ENCODE measurements at regions not wholly inside any gene's neighbourhood (a gene's known extent, or its start where the extent isn't known, plus 50 kb on each side); places are given as distances from the start of the nearest gene placed in this dataset.

- 69 to 74% (median 69%) methylated on average over 7 of the region's 7 CpGs for WGBS, 3 donors
- Histone ChIP-seq H3K27ac (ENCODE audit: low read depth in 1 of 3, low read length in 2 of 3) (no peak overlapping the region), H3K9me3 (ENCODE audit: control insufficient read depth in 2 of 2, insufficient read depth in 1 of 2, low read depth in 1 of 2, low read length in 1 of 2) (no peaks in the 10 kb centered on the region), H3K4me3 (ENCODE audit: low read depth in 1 of 3, low read length in 3 of 3) (no peak overlapping the region), H3K27me3 (ENCODE audit: control insufficient read depth in 3 of 3, insufficient read depth in 3 of 3, low read length in 3 of 3) (peaks cover 0 to 3% (median 2%) of the 10 kb centered on the region in 3 donors), H3K4me1 (ENCODE audit: control insufficient read depth in 3 of 3, insufficient read depth in 2 of 3, low read depth in 1 of 3, low read length in 2 of 3) (peaks cover 0 to 15% (median 3%) of the 10 kb centered on the region in 3 donors), H3K36me3 (ENCODE audit: control insufficient read depth in 3 of 3, insufficient read depth in 2 of 3, low read depth in 1 of 3, low read length in 3 of 3) (no peaks in the 10 kb centered on the region)
- DNase-seq (no peak), FAIRE-seq (no peak)
Measured at GRCh38 chr17:17413821-17414220, 63.0 kb upstream of the MED9 start.

GRCh38 chr17:17414341-17414805, 62.4 kb upstream of the MED9 start:
- FAIRE-seq = no peak
- H3K4me3 ChIP-seq (ENCODE audit: low read depth in 1 of 3, low read length in 3 of 3) = no peak overlapping the region
- H3K36me3 ChIP-seq (ENCODE audit: control insufficient read depth in 3 of 3, insufficient read depth in 2 of 3, low read depth in 1 of 3, low read length in 3 of 3) = no peaks in the 10 kb centered on the region
- 64 to 85% (median 76%) methylated on average over 13 of the region's 13 CpGs for WGBS, 3 donors
- peaks cover 0 to 3% (median 2%) of the 10 kb centered on the region in 3 donors for H3K27me3 ChIP-seq (ENCODE audit: control insufficient read depth in 3 of 3, insufficient read depth in 3 of 3, low read length in 3 of 3)
- DNase-seq = no peak
- H3K9me3 ChIP-seq (ENCODE audit: control insufficient read depth in 2 of 2, insufficient read depth in 1 of 2, low read depth in 1 of 2, low read length in 1 of 2) = no peaks in the 10 kb centered on the region
- peaks cover 0 to 16% (median 3%) of the 10 kb centered on the region in 3 donors for H3K4me1 ChIP-seq (ENCODE audit: control insufficient read depth in 3 of 3, insufficient read depth in 2 of 3, low read depth in 1 of 3, low read length in 2 of 3)
- no peak overlapping the region for H3K27ac ChIP-seq (ENCODE audit: low read depth in 1 of 3, low read length in 2 of 3)

- no peak for DNase-seq
- peaks cover 0 to 3% (median 2%) of the 10 kb centered on the region in 3 donors for H3K27me3 ChIP-seq (ENCODE audit: control insufficient read depth in 3 of 3, insufficient read depth in 3 of 3, low read length in 3 of 3)
- H3K9me3 ChIP-seq (ENCODE audit: control insufficient read depth in 2 of 2, insufficient read depth in 1 of 2, low read depth in 1 of 2, low read length in 1 of 2) = no peaks in the 10 kb centered on the region
- H3K36me3 ChIP-seq (ENCODE audit: control insufficient read depth in 3 of 3, insufficient read depth in 2 of 3, low read depth in 1 of 3, low read length in 3 of 3) = no peaks in the 10 kb centered on the region
- no peak for FAIRE-seq
- H3K27ac ChIP-seq (ENCODE audit: low read depth in 1 of 3, low read length in 2 of 3) = no peak overlapping the region
- 89 to 95% (median 92%) methylated on average over 3 of the region's 3 CpGs for WGBS, 3 donors
- H3K4me3 ChIP-seq (ENCODE audit: low read depth in 1 of 3, low read length in 3 of 3) = no peak overlapping the region
- peaks cover 0 to 16% (median 3%) of the 10 kb centered on the region in 3 donors for H3K4me1 ChIP-seq (ENCODE audit: control insufficient read depth in 3 of 3, insufficient read depth in 2 of 3, low read depth in 1 of 3, low read length in 2 of 3)
Measured at GRCh38 chr17:17415006-17415405, 61.8 kb upstream of the MED9 start.

GRCh38 chr17:17416007-17416399, 60.8 kb upstream of the MED9 start:
- DNase-seq (peak; percentile 31 to 62), FAIRE-seq (no peak)
- Histone ChIP-seq H3K27ac (ENCODE audit: low read depth in 1 of 3, low read length in 2 of 3) (peak overlapping the region in 1 of 3 donors; percentile 23), H3K9me3 (ENCODE audit: control insufficient read depth in 2 of 2, insufficient read depth in 1 of 2, low read depth in 1 of 2, low read length in 1 of 2) (no peaks in the 10 kb centered on the region), H3K4me3 (ENCODE audit: low read depth in 1 of 3, low read length in 3 of 3) (no peak overlapping the region), H3K36me3 (ENCODE audit: control insufficient read depth in 3 of 3, insufficient read depth in 2 of 3, low read depth in 1 of 3, low read length in 3 of 3) (no peaks in the 10 kb centered on the region), H3K4me1 (ENCODE audit: control insufficient read depth in 3 of 3, insufficient read depth in 2 of 3, low read depth in 1 of 3, low read length in 2 of 3) (peaks cover 0 to 16% (median 3%) of the 10 kb centered on the region in 3 donors), H3K27me3 (ENCODE audit: control insufficient read depth in 3 of 3, insufficient read depth in 3 of 3, low read length in 3 of 3) (peaks cover 0 to 2% (median 0%) of the 10 kb centered on the region in 3 donors)
- 90 to 93% (median 93%) methylated on average over 2 of the region's 2 CpGs for WGBS, 3 donors

- Histone ChIP-seq H3K27ac (ENCODE audit: low read depth in 1 of 3, low read length in 2 of 3) (peak overlapping the region in 2 of 3 donors; percentile 10 to 23), H3K4me1 (ENCODE audit: control insufficient read depth in 3 of 3, insufficient read depth in 2 of 3, low read depth in 1 of 3, low read length in 2 of 3) (peaks cover 0 to 16% (median 3%) of the 10 kb centered on the region in 3 donors), H3K36me3 (ENCODE audit: control insufficient read depth in 3 of 3, insufficient read depth in 2 of 3, low read depth in 1 of 3, low read length in 3 of 3) (no peaks in the 10 kb centered on the region), H3K4me3 (ENCODE audit: low read depth in 1 of 3, low read length in 3 of 3) (no peak overlapping the region), H3K9me3 (ENCODE audit: control insufficient read depth in 2 of 2, insufficient read depth in 1 of 2, low read depth in 1 of 2, low read length in 1 of 2) (no peaks in the 10 kb centered on the region), H3K27me3 (ENCODE audit: control insufficient read depth in 3 of 3, insufficient read depth in 3 of 3, low read length in 3 of 3) (peaks cover 0 to 2% (median 0%) of the 10 kb centered on the region in 3 donors)
- FAIRE-seq (no peak), DNase-seq (peak; percentile 18 to 30)
- WGBS, 3 donors = 81 to 88% (median 85%) methylated on average over 16 of the region's 16 CpGs
Measured at GRCh38 chr17:17416400-17417360, 60.1 kb upstream of the MED9 start.

GRCh38 chr17:17417718-17418181, 59.0 kb upstream of the MED9 start:
- no peak overlapping the region for H3K4me3 ChIP-seq (ENCODE audit: low read depth in 1 of 3, low read length in 3 of 3)
- peaks cover 0 to 16% (median 3%) of the 10 kb centered on the region in 3 donors for H3K4me1 ChIP-seq (ENCODE audit: control insufficient read depth in 3 of 3, insufficient read depth in 2 of 3, low read depth in 1 of 3, low read length in 2 of 3)
- H3K27ac ChIP-seq (ENCODE audit: low read depth in 1 of 3, low read length in 2 of 3) = no peak overlapping the region
- FAIRE-seq = no peak
- H3K36me3 ChIP-seq (ENCODE audit: control insufficient read depth in 3 of 3, insufficient read depth in 2 of 3, low read depth in 1 of 3, low read length in 3 of 3) = no peaks in the 10 kb centered on the region
- peak; percentile 81 to 93 for DNase-seq
- no peaks in the 10 kb centered on the region for H3K9me3 ChIP-seq (ENCODE audit: control insufficient read depth in 2 of 2, insufficient read depth in 1 of 2, low read depth in 1 of 2, low read length in 1 of 2)
- WGBS, 3 donors = 23 to 69% (median 51%) methylated on average over 5 of the region's 5 CpGs
- peaks cover 0 to 2% (median 0%) of the 10 kb centered on the region in 3 donors for H3K27me3 ChIP-seq (ENCODE audit: control insufficient read depth in 3 of 3, insufficient read depth in 3 of 3, low read length in 3 of 3)

GRCh38 chr17:17419166-17419565, 57.6 kb upstream of the MED9 start:
- DNase-seq (no peak), FAIRE-seq (no peak)
- 88 to 99% (median 94%) methylated on average over 2 of the region's 2 CpGs for WGBS, 3 donors
- Histone ChIP-seq H3K27ac (ENCODE audit: low read depth in 1 of 3, low read length in 2 of 3) (no peak overlapping the region), H3K36me3 (ENCODE audit: control insufficient read depth in 3 of 3, insufficient read depth in 2 of 3, low read depth in 1 of 3, low read length in 3 of 3) (no peaks in the 10 kb centered on the region), H3K27me3 (ENCODE audit: control insufficient read depth in 3 of 3, insufficient read depth in 3 of 3, low read length in 3 of 3) (peaks cover 0 to under 1% (median 0%) of the 10 kb centered on the region in 3 donors), H3K4me3 (ENCODE audit: low read depth in 1 of 3, low read length in 3 of 3) (no peak overlapping the region), H3K9me3 (ENCODE audit: control insufficient read depth in 2 of 2, insufficient read depth in 1 of 2, low read depth in 1 of 2, low read length in 1 of 2) (peaks cover 0 to 5% of the 10 kb centered on the region in 2 donors), H3K4me1 (ENCODE audit: control insufficient read depth in 3 of 3, insufficient read depth in 2 of 3, low read depth in 1 of 3, low read length in 2 of 3) (peaks cover 0 to 16% (median 3%) of the 10 kb centered on the region in 3 donors)

- Histone ChIP-seq H3K27me3 (ENCODE audit: control insufficient read depth in 3 of 3, insufficient read depth in 3 of 3, low read length in 3 of 3) (no peaks in the 10 kb centered on the region), H3K9me3 (ENCODE audit: control insufficient read depth in 2 of 2, insufficient read depth in 1 of 2, low read depth in 1 of 2, low read length in 1 of 2) (peaks cover 0 to 10% of the 10 kb centered on the region in 2 donors), H3K4me3 (ENCODE audit: low read depth in 1 of 3, low read length in 3 of 3) (no peak overlapping the region), H3K36me3 (ENCODE audit: control insufficient read depth in 3 of 3, insufficient read depth in 2 of 3, low read depth in 1 of 3, low read length in 3 of 3) (no peaks in the 10 kb centered on the region), H3K4me1 (ENCODE audit: control insufficient read depth in 3 of 3, insufficient read depth in 2 of 3, low read depth in 1 of 3, low read length in 2 of 3) (peaks cover 0 to 16% (median 3%) of the 10 kb centered on the region in 3 donors), H3K27ac (ENCODE audit: low read depth in 1 of 3, low read length in 2 of 3) (peak overlapping the region in 1 of 3 donors; percentile 32)
- WGBS, 3 donors = 77 to 85% (median 81%) methylated on average over 4 of the region's 4 CpGs
- DNase-seq = no peak
- no peak for FAIRE-seq
Measured at GRCh38 chr17:17419631-17420030, 57.2 kb upstream of the MED9 start.

All from small intestine (tissue), 7 donors.